Smooth muscle cell (in vitro differentiated cells): ENCODE measurements at regions not wholly inside any gene's neighbourhood (a gene's known extent, or its start where the extent isn't known, plus 50 kb on each side); places are given as distances from the start of the nearest gene placed in this dataset.

Source experiments
- DNase-seq: peaks from one replicate; lab custom pipeline; 2025; ENCODE audit not compliant: unreplicated experiment; lab: John Stamatoyannopoulos, UW
- H2AFZ ChIP-seq: fragments of 200-600 bp; sonication (generic); 2 replicates; pipeline ENCODE4 v1.6.0; 2016; ENCODE audit warnings: antibody characterized with exemption, low read depth, mild to moderate bottlenecking
- H3F3A ChIP-seq: fragments of 200-600 bp; sonication (generic); 2 replicates; pipeline ENCODE4 v1.6.0; 2017; ENCODE audit warnings: antibody characterized with exemption, low read depth
- H3K27ac ChIP-seq: fragments of 200-600 bp; sonication (generic); 2 replicates; pipeline ENCODE4 v1.5.1; 2016; ENCODE audit warnings: low read depth, mild to moderate bottlenecking
- H3K27me3 ChIP-seq: fragments of 200-600 bp; sonication (generic); 2 replicates; pipeline ENCODE4 v1.6.1; 2016; ENCODE audit warnings: low read depth, mild to moderate bottlenecking
- H3K36me3 ChIP-seq: fragments of 200-600 bp; sonication (generic); 2 replicates; pipeline ENCODE4 v1.5.1; 2016; ENCODE audit warnings: low read depth
- H3K4me1 ChIP-seq: fragments of 200-600 bp; sonication (generic); 2 replicates; pipeline ENCODE4 v1.5.1; 2016; ENCODE audit warnings: low read depth
- H3K4me2 ChIP-seq: fragments of 200-600 bp; sonication (generic); 2 replicates; pipeline ENCODE4 v1.6.0; 2016; ENCODE audit warnings: mild to moderate bottlenecking
- H3K4me3 ChIP-seq: fragments of 200-600 bp; sonication (generic); 2 replicates; pipeline ENCODE4 v1.5.1; 2016; ENCODE audit warnings: mild to moderate bottlenecking
- H3K79me2 ChIP-seq: fragments of 200-600 bp; sonication (generic); 2 replicates; pipeline ENCODE4 v1.6.0; 2016; ENCODE audit warnings: low read depth, mild to moderate bottlenecking
- H3K9ac ChIP-seq: fragments of 200-600 bp; sonication (generic); 2 replicates; pipeline ENCODE4 v1.6.0; 2016; ENCODE audit warnings: low read depth
- H3K9me3 ChIP-seq: fragments of 200-600 bp; sonication (generic); replicated peaks from 2 replicates; pipeline ENCODE4 v1.5.1; 2016; ENCODE audit warnings: low read depth
- H4K20me1 ChIP-seq: fragments of 200-600 bp; sonication (generic); 2 replicates; pipeline ENCODE4 v1.6.0; 2016; ENCODE audit warnings: low read depth
- WGBS: methylation state at CpG from one replicate; pipeline ENCODE4 v1.1.7; 2016; ENCODE audit warnings: low lambda C conversion rate; 5-methylcytosine and 5-hydroxymethylcytosine counted together
- TF ChIP-seq, protein P1 (sequence below): fragments of 200-600 bp; sonication (generic); IDR thresholded peaks from 2 replicates; pipeline ENCODE4 v1.5.1; 2017; ENCODE audit warnings: borderline replicate concordance, mild to moderate bottlenecking, antibody characterized with exemption; ENCODE audit not compliant: insufficient read depth, poor library complexity, severe bottlenecking

DNA sequence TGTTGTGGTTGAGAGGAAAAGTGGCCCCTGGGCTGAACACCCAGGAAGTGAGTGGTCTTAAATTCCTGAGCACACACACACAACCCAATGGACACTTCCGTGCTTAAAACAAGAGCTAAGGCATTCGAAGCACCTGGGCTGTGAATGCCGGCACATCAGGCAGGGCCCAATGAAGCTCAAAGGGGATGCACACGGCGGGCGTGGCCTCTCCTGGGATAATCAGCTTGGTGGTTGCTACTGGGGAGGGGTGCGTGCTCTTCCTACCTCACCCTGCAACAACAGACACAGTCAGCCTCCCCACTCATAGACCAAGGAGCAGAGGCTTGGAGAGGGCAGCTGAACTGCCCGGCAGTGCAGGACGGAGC, 115.0 kb upstream of the TCERG1L start:
- H3K27ac ChIP-seq, result no peak overlapping the region
- H3F3A ChIP-seq, result no peaks in the 10 kb centered on the region
- H3K4me1 ChIP-seq, result no peaks in the 10 kb centered on the region
- no peaks in the 10 kb centered on the region for H4K20me1 ChIP-seq
- H3K79me2 ChIP-seq, result no peaks in the 10 kb centered on the region
- H3K27me3 ChIP-seq, result peaks cover 25% of the 10 kb centered on the region
- WGBS, result 82% methylated on average over 9 of the region's 9 CpGs
- no peaks in the 10 kb centered on the region for H3K36me3 ChIP-seq
- DNase-seq, result no peak
- no peak overlapping the region for H2AFZ ChIP-seq
- H3K9ac ChIP-seq, result no peak overlapping the region
- no peak overlapping the region for H3K4me2 ChIP-seq
- H3K9me3 ChIP-seq, result no peaks in the 10 kb centered on the region
- H3K4me3 ChIP-seq, result no peak overlapping the region
- TF ChIP-seq, protein P1, sequence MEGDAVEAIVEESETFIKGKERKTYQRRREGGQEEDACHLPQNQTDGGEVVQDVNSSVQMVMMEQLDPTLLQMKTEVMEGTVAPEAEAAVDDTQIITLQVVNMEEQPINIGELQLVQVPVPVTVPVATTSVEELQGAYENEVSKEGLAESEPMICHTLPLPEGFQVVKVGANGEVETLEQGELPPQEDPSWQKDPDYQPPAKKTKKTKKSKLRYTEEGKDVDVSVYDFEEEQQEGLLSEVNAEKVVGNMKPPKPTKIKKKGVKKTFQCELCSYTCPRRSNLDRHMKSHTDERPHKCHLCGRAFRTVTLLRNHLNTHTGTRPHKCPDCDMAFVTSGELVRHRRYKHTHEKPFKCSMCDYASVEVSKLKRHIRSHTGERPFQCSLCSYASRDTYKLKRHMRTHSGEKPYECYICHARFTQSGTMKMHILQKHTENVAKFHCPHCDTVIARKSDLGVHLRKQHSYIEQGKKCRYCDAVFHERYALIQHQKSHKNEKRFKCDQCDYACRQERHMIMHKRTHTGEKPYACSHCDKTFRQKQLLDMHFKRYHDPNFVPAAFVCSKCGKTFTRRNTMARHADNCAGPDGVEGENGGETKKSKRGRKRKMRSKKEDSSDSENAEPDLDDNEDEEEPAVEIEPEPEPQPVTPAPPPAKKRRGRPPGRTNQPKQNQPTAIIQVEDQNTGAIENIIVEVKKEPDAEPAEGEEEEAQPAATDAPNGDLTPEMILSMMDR, result no peak

DNA sequence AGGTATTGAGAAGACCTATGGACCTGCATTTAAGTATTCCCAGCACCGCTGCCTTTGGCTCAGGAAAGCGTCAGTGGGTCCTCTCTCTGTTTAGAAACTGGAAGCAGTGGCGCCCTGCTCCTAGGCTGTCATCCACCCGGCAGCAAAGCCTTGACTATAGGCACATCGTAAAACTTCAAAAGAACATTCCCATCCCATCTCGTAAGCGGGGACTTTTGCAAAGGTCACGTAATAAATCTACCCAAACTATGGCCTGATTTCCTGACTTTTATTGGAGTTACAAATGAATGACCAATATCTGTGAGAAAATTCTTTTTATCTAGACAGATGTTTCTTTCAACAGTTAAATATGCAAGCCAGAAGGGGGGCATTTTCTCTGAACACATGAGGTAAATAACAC, 115.8 kb upstream of the TCERG1L start:
- H3K4me3 ChIP-seq, result no peak overlapping the region
- H3K4me2 ChIP-seq, result no peak overlapping the region
- peaks cover 31% of the 10 kb centered on the region for H3K27me3 ChIP-seq
- TF ChIP-seq, protein P1, result no peak
- H3K27ac ChIP-seq, result no peak overlapping the region
- H3K9ac ChIP-seq, result no peak overlapping the region
- H2AFZ ChIP-seq, result no peak overlapping the region
- no peaks in the 10 kb centered on the region for H3K36me3 ChIP-seq
- DNase-seq, result no peak
- 39% methylated on average over 8 of the region's 8 CpGs for WGBS
- no peaks in the 10 kb centered on the region for H3K79me2 ChIP-seq
- H3F3A ChIP-seq, result no peaks in the 10 kb centered on the region
- no peaks in the 10 kb centered on the region for H4K20me1 ChIP-seq
- H3K9me3 ChIP-seq, result no peaks in the 10 kb centered on the region
- no peaks in the 10 kb centered on the region for H3K4me1 ChIP-seq

DNA sequence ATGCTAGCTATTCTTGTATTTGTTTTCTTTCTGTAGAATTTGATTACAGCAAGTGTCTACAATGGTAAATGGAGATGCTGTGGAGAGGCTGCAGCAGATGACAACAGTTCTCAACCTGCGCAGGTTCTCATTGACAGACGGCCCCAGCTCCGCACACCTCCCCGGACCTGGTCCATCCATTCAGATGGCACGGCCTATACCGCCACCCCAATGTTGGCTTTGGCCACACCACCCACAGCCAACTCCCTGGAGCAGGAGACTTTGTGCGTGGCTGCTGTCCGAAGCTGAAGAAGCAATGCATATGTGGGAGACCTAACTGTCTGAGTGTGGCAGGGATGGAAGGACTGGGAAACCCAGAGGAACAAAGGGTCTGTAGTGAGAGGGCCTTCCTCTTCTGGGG, 116.4 kb upstream of the TCERG1L start:
- no peaks in the 10 kb centered on the region for H3K9me3 ChIP-seq
- TF ChIP-seq, protein P1, result no peak

DNA sequence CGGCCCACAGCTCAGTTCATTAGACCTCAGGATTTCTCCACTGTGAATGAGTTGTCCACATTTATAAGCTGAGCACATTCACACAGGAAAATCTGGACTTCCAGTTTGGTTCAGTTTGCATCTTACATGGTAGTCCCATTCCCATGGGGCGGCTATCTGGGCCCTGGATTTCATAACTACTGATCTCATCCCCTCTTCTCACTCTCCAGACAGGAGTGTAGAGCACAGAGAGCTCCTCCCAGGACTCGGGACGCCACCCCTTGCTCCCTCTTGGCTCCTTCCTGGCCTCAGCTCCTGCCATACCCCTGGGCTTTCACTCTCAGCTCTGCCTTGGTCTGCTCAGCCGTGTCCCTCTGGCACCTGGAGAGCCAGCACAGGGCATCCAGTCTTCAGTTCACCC, 117.6 kb upstream of the TCERG1L start:
- no peaks in the 10 kb centered on the region for H3K9me3 ChIP-seq
- no peaks in the 10 kb centered on the region for H3F3A ChIP-seq
- no peak overlapping the region for H3K4me2 ChIP-seq
- H4K20me1 ChIP-seq, result no peaks in the 10 kb centered on the region
- no peaks in the 10 kb centered on the region for H3K36me3 ChIP-seq
- no peaks in the 10 kb centered on the region for H3K79me2 ChIP-seq
- H3K27ac ChIP-seq, result no peak overlapping the region
- DNase-seq, result no peak
- H3K9ac ChIP-seq, result no peak overlapping the region
- TF ChIP-seq, protein P1, result no peak
- H2AFZ ChIP-seq, result no peak overlapping the region
- H3K27me3 ChIP-seq, result peaks cover 27% of the 10 kb centered on the region
- no peaks in the 10 kb centered on the region for H3K4me1 ChIP-seq
- H3K4me3 ChIP-seq, result no peak overlapping the region
- WGBS, result 83% methylated on average over 5 of the region's 5 CpGs

More for the DNA sequence above, 116.4 kb upstream of the TCERG1L start:
- WGBS, result 93% methylated on average over 8 of the region's 8 CpGs
- DNase-seq, result no peak
- H4K20me1 ChIP-seq, result no peaks in the 10 kb centered on the region
- H3F3A ChIP-seq, result no peaks in the 10 kb centered on the region
- H3K27me3 ChIP-seq, result peaks cover 31% of the 10 kb centered on the region
- no peak overlapping the region for H3K4me2 ChIP-seq
- no peak overlapping the region for H2AFZ ChIP-seq
- H3K4me1 ChIP-seq, result no peaks in the 10 kb centered on the region
- H3K36me3 ChIP-seq, result no peaks in the 10 kb centered on the region
- H3K79me2 ChIP-seq, result no peaks in the 10 kb centered on the region
- no peak overlapping the region for H3K4me3 ChIP-seq
- H3K9ac ChIP-seq, result no peak overlapping the region
- H3K27ac ChIP-seq, result no peak overlapping the region
